ENCODE measurements at regions not wholly inside any gene's neighbourhood (a gene's known extent, or its start where the extent isn't known, plus 50 kb on each side); places are given as distances from the start of the nearest gene placed in this dataset.

DNA sequence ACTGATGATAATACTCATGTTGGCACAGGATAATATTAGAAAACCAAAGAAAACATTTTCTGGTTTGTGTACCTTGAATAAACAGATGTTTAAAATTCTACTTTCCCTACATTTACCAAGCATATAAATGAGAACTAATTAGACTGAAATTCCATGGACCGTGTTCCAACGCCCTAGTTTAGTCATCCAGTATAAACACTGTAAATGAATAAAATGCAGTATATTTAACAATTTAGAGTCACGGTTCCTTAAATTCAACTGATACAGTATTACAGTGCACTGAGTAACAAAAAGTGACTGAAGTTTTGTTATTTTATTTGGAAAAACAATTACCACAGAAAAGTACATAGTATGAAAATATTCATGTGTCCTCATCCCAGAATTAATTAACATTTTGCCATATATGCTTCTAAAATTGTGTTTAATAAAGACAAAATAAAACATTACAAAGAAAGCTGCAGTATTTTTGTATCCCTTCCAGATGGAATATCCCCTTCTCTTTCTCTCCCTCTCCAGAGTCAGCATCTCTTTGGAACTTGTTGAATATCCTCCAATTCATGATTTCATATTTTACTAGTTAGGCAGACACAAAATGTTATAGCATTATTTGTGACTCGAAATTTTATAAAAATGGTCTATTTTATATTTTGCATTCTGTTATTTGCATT lies 112.5 kb downstream of the HMHB1 start:
- TF ChIP-seq, protein P1, sequence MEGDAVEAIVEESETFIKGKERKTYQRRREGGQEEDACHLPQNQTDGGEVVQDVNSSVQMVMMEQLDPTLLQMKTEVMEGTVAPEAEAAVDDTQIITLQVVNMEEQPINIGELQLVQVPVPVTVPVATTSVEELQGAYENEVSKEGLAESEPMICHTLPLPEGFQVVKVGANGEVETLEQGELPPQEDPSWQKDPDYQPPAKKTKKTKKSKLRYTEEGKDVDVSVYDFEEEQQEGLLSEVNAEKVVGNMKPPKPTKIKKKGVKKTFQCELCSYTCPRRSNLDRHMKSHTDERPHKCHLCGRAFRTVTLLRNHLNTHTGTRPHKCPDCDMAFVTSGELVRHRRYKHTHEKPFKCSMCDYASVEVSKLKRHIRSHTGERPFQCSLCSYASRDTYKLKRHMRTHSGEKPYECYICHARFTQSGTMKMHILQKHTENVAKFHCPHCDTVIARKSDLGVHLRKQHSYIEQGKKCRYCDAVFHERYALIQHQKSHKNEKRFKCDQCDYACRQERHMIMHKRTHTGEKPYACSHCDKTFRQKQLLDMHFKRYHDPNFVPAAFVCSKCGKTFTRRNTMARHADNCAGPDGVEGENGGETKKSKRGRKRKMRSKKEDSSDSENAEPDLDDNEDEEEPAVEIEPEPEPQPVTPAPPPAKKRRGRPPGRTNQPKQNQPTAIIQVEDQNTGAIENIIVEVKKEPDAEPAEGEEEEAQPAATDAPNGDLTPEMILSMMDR (conservative IDR thresholded peaks at IDR 0.05; ENCODE audit: low read depth, low read length) = no peak
- TF ChIP-seq EZH2 (IDR thresholded peaks at IDR 0.05; ENCODE audit: borderline replicate concordance, low read depth, low read length, poor library complexity, severe bottlenecking) = no peak
